GM12878 (cell line): ENCODE measurements at regions not wholly inside any gene's neighbourhood (a gene's known extent, or its start where the extent isn't known, plus 50 kb on each side); places are given as distances from the start of the nearest gene placed in this dataset.

Experiments used
- ATAC-seq: fragments of 200-7000 bp; cut with Tn5 transposase; 3 replicates; pipeline ENCODE4 v1.9.1; 2020; ENCODE audit warnings: mild to moderate bottlenecking, moderate library complexity
- BruUV-seq: library from RNA; stranded (reverse); fragments of 400-500 nt; replicated peaks from 2 replicates; lab custom pipeline; 2021; lab: Mats Ljungman, UMichigan
- CTCF ChIA-PET: fragments of 300-600 bp; sonication (Branson Sonifier 250); formaldehyde crosslinking; extraction: SDS; loops from one replicate; lab custom pipeline; 2021; ENCODE audit warnings: inconsistent platforms; lab: Yijun Ruan, JAX
- POLR2A ChIA-PET: fragments of 350-600 bp; formaldehyde crosslinking; extraction: SDS; loops from one replicate; lab custom pipeline; 2021; ENCODE audit warnings: inconsistent platforms; lab: Charles Lee
- RAD21 ChIA-PET: fragments of 300-600 bp; sonication (Branson Sonifier 250); formaldehyde crosslinking; loops from one replicate; lab custom pipeline; 2023; ENCODE audit warnings: antibody characterized with exemption; ENCODE audit not compliant: unreplicated experiment; lab: Charles Lee
- SMC1A ChIA-PET: fragments of 300-600 bp; sonication (Branson Sonifier 250); formaldehyde crosslinking; loops from one replicate; lab custom pipeline; 2023; ENCODE audit not compliant: unreplicated experiment, uncharacterized antibody; lab: Charles Lee
- DNase-seq: peaks from one replicate; pipeline ENCODE4 v3.0.0-alpha.2; 2011; ENCODE audit warnings: low read depth, low spot score
- FAIRE-seq: peaks from 3 replicates; lab custom pipeline; 2011; peaks lifted over from hg19 to GRCh38; lab: Jason Lieb, UNC
- H2AFZ ChIP-seq: 2 replicates; pipeline ENCODE4 v1.6.0; 2011; ENCODE audit warnings: low read depth, low read length, control low read depth; ENCODE audit not compliant: control insufficient read depth
- H3K27ac ChIP-seq: 2 replicates; pipeline ENCODE4 v1.5.1; 2011; ENCODE audit warnings: control low read depth; ENCODE audit not compliant: control insufficient read depth, insufficient read depth
- H3K27me3 ChIP-seq, 2 experiments: replicated peaks in 1 of 2; 2 replicates each; pipeline versions ENCODE4 v1.6.0 to v1.6.1; 2011; ENCODE audit warnings: low read length in 1 of 2; ENCODE audit not compliant: control insufficient read depth in 2 of 2, insufficient read depth in 2 of 2
- H3K36me3 ChIP-seq, 2 experiments: 2 replicates each; pipeline ENCODE4 v1.5.1; 2011; ENCODE audit warnings: low read length in 1 of 2; ENCODE audit not compliant: control insufficient read depth in 2 of 2, insufficient read depth in 2 of 2
- H3K4me1 ChIP-seq: 2 replicates; pipeline ENCODE4 v1.6.1; 2011; ENCODE audit warnings: mild to moderate bottlenecking, low read length, moderate library complexity, mixed read lengths; ENCODE audit not compliant: control insufficient read depth, insufficient read depth
- H3K4me2 ChIP-seq: 2 replicates; pipeline ENCODE4 v1.6.0; 2011; ENCODE audit warnings: control low read depth; ENCODE audit not compliant: control insufficient read depth, insufficient read depth
- H3K4me3 ChIP-seq: fragments of 200-600 bp; sonication (generic); 2 replicates; pipeline ENCODE4 v1.5.1; 2016
- H3K79me2 ChIP-seq: 2 replicates; pipeline ENCODE4 v1.6.0; 2011; ENCODE audit warnings: low read length; ENCODE audit not compliant: control insufficient read depth, insufficient read depth
- H3K9ac ChIP-seq: 2 replicates; pipeline ENCODE4 v1.8.0; 2011; ENCODE audit warnings: low read length, control low read depth, mixed read lengths; ENCODE audit not compliant: control insufficient read depth, insufficient read depth
- H3K9me3 ChIP-seq: replicated peaks from 3 replicates; pipeline ENCODE4 v1.5.1; 2011; ENCODE audit warnings: mild to moderate bottlenecking, low read length; ENCODE audit not compliant: control insufficient read depth, insufficient read depth
- H4K20me1 ChIP-seq: 2 replicates; pipeline ENCODE4 v1.6.0; 2011; ENCODE audit not compliant: control insufficient read depth, insufficient read depth
- CHD1 ChIP-seq: IDR thresholded peaks from 2 replicates; pipeline ENCODE4 v1.6.1; 2012; ENCODE audit warnings: low read depth, low read length, improper control_type of control experiment
- EED ChIP-seq: sonication (generic); IDR thresholded peaks from 2 replicates; pipeline ENCODE4 v1.6.1; 2016; ENCODE audit warnings: antibody characterized with exemption, low read depth
- FOS ChIP-seq: IDR thresholded peaks from 3 replicates; pipeline ENCODE4 v1.6.1; 2011; ENCODE audit warnings: borderline replicate concordance; ENCODE audit not compliant: insufficient read length; ENCODE audit errors: extremely low read depth
- GATAD2B ChIP-seq: fragments of 450-650 bp; conservative IDR thresholded peaks from 2 replicates; pipeline ENCODE4 v1.6.1; 2017; ENCODE audit warnings: low read depth, mild to moderate bottlenecking, moderate library complexity
- IKZF2 ChIP-seq, 2 experiments: fragments of 450-650 bp; IDR thresholded peaks; 2 replicates each; pipeline ENCODE4 v1.6.1; 2017; ENCODE audit warnings: mild to moderate bottlenecking in 2 of 2, moderate library complexity in 2 of 2
- MTA3 ChIP-seq: IDR thresholded peaks from 2 replicates; pipeline ENCODE4 v1.6.1; 2012; ENCODE audit warnings: low read length, inconsistent platforms, borderline replicate concordance
- MYC ChIP-seq: IDR thresholded peaks from 2 replicates; pipeline ENCODE4 v1.6.1; 2011; ENCODE audit warnings: mild to moderate bottlenecking, low read length, moderate library complexity, inconsistent platforms; ENCODE audit not compliant: insufficient read depth, insufficient replicate concordance, insufficient read length, severe bottlenecking
- NBN ChIP-seq: fragments of 450-650 bp; IDR thresholded peaks from 2 replicates; pipeline ENCODE4 v1.6.1; 2016
- RELB ChIP-seq: fragments of 450-650 bp; IDR thresholded peaks from 2 replicates; pipeline ENCODE4 v1.6.1; 2017; ENCODE audit warnings: low read depth, mild to moderate bottlenecking, moderate library complexity
- REST ChIP-seq: IDR thresholded peaks from 2 replicates; pipeline ENCODE4 v1.6.1; 2012; ENCODE audit warnings: mild to moderate bottlenecking, low read depth, low read length
- SMAD1 ChIP-seq: fragments of 450-650 bp; IDR thresholded peaks from 2 replicates; pipeline ENCODE4 v1.6.1; 2018; ENCODE audit warnings: mild to moderate bottlenecking, low read depth; ENCODE audit not compliant: partially characterized antibody
- ZBTB33 ChIP-seq: fragments of 450-650 bp; IDR thresholded peaks from 2 replicates; pipeline ENCODE4 v1.6.1; 2017; ENCODE audit warnings: mild to moderate bottlenecking
- ZBTB40 ChIP-seq: fragments of 450-650 bp; IDR thresholded peaks from 2 replicates; pipeline ENCODE4 v1.6.1; 2016; ENCODE audit warnings: mild to moderate bottlenecking, moderate library complexity, borderline replicate concordance
- ZNF622 ChIP-seq: fragments of 450-650 bp; IDR thresholded peaks from 2 replicates; pipeline ENCODE4 v1.6.1; 2017; ENCODE audit warnings: mild to moderate bottlenecking, inconsistent platforms
- WGBS: methylation state at CpG from one replicate; pipeline ENCODE4 v1.1.6; 2016; ENCODE audit warnings: low lambda C conversion rate; ENCODE audit not compliant: insufficient replicate concordance, insufficient coverage; ENCODE audit errors: missing lambda C conversion rate; 5-methylcytosine and 5-hydroxymethylcytosine counted together
- in situ Hi-C: fragments of 300-500 bp; cut with MboI; formaldehyde crosslinking; loops from 9 replicates; pipeline ENCODE4 v1.14.3; 2018; ENCODE audit warnings: mixed read lengths
- intact Hi-C: fragments of 100-400 bp; cut with micrococcal nuclease; formaldehyde crosslinking; loops from one replicate; pipeline ENCODE4 v1.14.2; 2022; ENCODE audit not compliant: unreplicated experiment

- no peak for FAIRE-seq
- no peak overlapping the region for H3K4me3 ChIP-seq
- no TSS peak for BruUV-seq
Observed at GRCh38 chr15:62503451-62503850, 338.4 kb upstream of the C2CD4B start.

More at GRCh38 chr15:62503451-62503850, 338.4 kb upstream of the C2CD4B start:
- intact Hi-C loops (no loop called here), in situ Hi-C loops (no loop called here)
- no peak overlapping the region for H2AFZ ChIP-seq
- no peak for DNase-seq
- CTCF ChIA-PET = no interaction called here
- RAD21 ChIA-PET = no interaction called here
- H3K9ac ChIP-seq = no peak overlapping the region
- no peak overlapping the region for H3K27ac ChIP-seq
- H3K4me1 ChIP-seq = no peaks in the 10 kb centered on the region; the same call in 1 of the 2 replicates
- no peak for ATAC-seq
- TF ChIP-seq SMAD1 = no peak
- TF ChIP-seq NBN = no peak
- TF ChIP-seq ZBTB40 = no peak
- no peak for TF ChIP-seq GATAD2B
- TF ChIP-seq ZBTB33 = no peak
- no peak for TF ChIP-seq REST
- TF ChIP-seq MYC = no peak
- no peak for TF ChIP-seq FOS
- no peak for TF ChIP-seq CHD1
- no peak for TF ChIP-seq EED
- no peak for TF ChIP-seq IKZF2 (IDR thresholded peaks at IDR 0.05)
- no peak for TF ChIP-seq MTA3
- TF ChIP-seq ZNF622 = no peak
- no peak for TF ChIP-seq RELB
- TF ChIP-seq, all 136 proteins: peak for 0
- H4K20me1 ChIP-seq = no peaks in the 10 kb centered on the region
- no peaks in the 10 kb centered on the region for H3K79me2 ChIP-seq
- no peaks in the 10 kb centered on the region for H3K36me3 ChIP-seq
- POLR2A ChIA-PET = no interaction called here
- no peaks in the 10 kb centered on the region for H3K27me3 ChIP-seq
- WGBS = 9% methylated on average over 1 of the region's 1 CpG
- no peaks in the 10 kb centered on the region for H3K9me3 ChIP-seq
- H3K4me2 ChIP-seq = no peak overlapping the region
- SMC1A ChIA-PET = no interaction called here
